Epithelial cell of esophagus (primary cell): ENCODE measurements at regions not wholly inside any gene's neighbourhood (a gene's known extent, or its start where the extent isn't known, plus 50 kb on each side); places are given as distances from the start of the nearest gene placed in this dataset.
"Not testable (repeated sequence)": the region's sequence is repeated elsewhere in the genome, so short reads cannot be mapped to it uniquely, and the experiment has no call there.

ENCODE experiments used
- DNase-seq: peaks from one replicate; pipeline ENCODE4 v3.0.0; 2010; ENCODE audit warnings: low read depth
- H3K4me3 ChIP-seq: 2 replicates; pipeline ENCODE4 v1.5.1; 2011; ENCODE audit warnings: mild to moderate bottlenecking, low read length, control low read depth
- TF ChIP-seq, protein P1 (sequence below): IDR thresholded peaks from 2 replicates; pipeline ENCODE4 v1.5.1; 2011; ENCODE audit warnings: low read depth, mild to moderate bottlenecking, low read length, control low read depth, inconsistent platforms; ENCODE audit not compliant: insufficient read depth; ENCODE audit errors: missing control alignments

DNA sequence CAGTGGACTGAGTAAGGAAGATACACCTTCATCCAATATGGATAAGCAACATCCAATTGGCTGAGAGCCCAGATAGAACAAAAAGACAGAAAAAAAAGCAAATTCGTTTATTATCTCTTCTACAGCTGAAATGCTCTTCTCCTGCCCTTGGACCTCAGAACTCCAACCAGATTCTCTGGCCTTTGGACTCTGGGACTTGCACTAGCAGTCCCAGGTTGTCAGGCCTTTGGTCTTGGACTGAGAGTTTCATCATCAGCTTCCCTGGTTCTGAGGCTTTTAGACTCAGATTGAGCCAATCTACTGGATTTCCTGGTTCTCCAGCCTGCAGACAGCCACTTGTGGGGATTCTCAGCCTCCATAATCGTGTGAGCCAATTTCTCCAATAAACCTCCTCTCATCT lies 926.8 kb downstream of the PLA2G4A start:
- TF ChIP-seq, protein P1, sequence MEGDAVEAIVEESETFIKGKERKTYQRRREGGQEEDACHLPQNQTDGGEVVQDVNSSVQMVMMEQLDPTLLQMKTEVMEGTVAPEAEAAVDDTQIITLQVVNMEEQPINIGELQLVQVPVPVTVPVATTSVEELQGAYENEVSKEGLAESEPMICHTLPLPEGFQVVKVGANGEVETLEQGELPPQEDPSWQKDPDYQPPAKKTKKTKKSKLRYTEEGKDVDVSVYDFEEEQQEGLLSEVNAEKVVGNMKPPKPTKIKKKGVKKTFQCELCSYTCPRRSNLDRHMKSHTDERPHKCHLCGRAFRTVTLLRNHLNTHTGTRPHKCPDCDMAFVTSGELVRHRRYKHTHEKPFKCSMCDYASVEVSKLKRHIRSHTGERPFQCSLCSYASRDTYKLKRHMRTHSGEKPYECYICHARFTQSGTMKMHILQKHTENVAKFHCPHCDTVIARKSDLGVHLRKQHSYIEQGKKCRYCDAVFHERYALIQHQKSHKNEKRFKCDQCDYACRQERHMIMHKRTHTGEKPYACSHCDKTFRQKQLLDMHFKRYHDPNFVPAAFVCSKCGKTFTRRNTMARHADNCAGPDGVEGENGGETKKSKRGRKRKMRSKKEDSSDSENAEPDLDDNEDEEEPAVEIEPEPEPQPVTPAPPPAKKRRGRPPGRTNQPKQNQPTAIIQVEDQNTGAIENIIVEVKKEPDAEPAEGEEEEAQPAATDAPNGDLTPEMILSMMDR = no peak
- DNase-seq = no peak

DNA sequence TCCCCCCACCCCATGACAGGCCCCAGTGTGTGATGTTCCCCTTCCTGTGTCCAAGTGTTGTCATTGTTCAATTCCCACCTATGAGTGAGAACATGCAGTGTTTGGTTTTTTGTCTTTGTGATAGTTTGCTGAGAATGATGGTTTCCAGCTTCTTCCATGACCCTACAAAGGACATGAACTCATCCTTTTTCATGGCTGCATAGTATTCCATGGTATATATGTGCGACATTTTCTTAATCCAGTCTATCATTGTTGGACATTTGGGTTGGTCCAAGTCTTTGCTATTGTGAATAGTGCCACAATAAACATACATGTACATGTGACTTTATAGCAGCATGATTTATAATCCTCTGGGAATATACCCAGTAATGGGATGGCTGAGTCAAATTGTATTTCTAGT lies 927.9 kb downstream of the PLA2G4A start:
- H3K4me3 ChIP-seq, DNase-seq: not testable (repeated sequence)

More for the DNA sequence above, 926.8 kb downstream of the PLA2G4A start:
- H3K4me3 ChIP-seq = no peak overlapping the region

DNA sequence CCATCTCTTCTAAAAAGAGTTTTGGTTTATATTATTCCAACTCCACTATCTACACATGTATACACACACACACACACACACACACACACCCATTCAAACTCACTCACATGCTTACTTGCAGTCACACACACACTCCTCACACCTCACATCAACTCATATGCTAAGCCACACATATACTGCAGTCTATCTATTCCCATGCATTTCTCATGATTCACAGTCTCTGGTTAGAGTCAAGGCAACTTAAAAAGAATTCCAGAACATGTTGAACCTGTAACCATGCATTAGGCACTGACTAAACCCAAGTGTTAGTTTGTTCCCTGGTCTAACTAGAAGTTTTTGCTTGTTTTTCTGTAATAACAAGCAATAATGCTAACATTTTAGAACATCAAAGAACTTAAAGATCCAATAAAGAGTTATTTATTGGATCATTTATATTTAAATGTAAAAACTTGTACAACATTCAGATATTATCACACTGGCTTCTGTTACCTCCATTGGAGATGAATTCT lies 931.1 kb downstream of the PLA2G4A start:
- peak; percentile 19 for DNase-seq
- TF ChIP-seq, protein P1 = no peak

DNA sequence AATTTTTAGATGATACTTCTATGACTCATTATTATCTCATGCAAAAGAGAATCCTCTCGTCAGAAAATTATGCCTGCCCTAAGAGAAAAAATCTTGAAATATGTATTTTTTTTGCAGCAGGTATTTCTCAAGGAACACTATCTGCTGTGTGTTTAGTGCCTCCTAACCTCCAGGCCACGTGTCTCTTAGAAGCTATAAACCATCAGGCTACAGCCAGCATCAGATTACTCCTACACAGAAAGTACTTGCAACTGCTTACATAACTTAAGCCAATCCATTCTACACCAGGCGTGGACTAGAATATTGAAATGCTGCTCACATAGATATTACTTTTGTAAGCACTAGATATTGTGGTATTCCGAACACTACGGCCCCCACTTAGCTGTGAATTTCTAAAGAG lies 933.4 kb downstream of the PLA2G4A start:
- no peak for DNase-seq
- H3K4me3 ChIP-seq = no peak overlapping the region
- TF ChIP-seq, protein P1 = no peak

More for the DNA sequence above, 931.1 kb downstream of the PLA2G4A start:
- H3K4me3 ChIP-seq = no peak overlapping the region

DNA sequence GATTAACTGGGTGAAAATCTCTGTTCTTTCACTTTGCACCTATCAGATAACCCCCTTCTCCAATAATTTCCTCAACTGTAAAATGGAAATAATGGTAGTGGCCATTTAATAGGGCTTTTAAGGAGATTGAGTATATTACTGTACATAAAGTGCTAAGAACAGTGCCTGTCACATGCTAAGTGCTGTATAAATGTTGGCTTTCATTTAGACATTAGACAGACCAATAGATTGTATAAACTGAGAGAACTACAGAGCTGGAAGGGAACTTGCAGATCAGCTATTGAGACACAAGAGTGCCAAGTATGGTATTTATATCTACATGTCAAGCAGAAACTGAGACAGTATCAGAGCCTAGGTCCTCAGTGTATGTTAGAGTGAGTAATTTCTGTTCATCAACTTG lies 934.7 kb downstream of the PLA2G4A start:
- TF ChIP-seq, protein P1 = no peak
- no peak for DNase-seq
- no peak overlapping the region for H3K4me3 ChIP-seq

DNA sequence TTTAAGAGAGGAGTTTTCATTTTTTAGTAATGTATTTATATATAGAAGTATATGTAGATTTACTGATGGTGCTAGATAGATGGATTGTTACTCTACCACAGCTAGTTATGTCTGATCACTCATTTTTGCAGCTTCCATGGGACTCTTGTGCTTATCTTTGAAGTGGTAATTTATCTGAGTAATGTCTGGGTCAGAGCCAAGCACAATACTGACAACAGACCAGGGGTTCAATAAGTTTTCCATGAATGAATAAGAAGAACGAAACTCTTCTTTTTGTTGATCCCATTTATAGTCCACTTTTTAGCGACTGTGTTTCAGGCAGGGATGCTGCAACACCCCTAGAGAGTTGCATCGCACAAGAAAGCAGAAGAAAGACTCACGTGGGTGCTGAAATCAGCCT lies 935.2 kb downstream of the PLA2G4A start:
- DNase-seq = no peak
- H3K4me3 ChIP-seq = no peak overlapping the region
- TF ChIP-seq, protein P1 = no peak

DNA sequence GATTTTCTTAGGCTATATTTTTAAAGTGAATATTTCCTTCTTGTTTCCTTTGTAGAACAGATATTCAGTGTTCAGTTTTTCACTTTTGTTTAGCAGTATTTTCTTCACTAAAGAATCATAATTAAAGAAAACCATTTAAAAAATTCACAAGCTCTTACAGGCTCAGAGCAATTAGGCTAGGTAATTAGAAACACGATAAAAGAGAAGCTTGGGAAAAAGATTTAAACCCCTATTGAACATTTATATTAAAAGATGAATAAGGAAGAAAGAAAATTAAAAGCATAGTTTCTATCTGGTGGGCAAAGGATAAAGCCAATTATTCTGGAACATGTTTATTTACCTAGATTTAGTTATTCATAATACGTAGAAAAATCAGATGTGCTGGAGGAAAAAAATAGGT lies 942.6 kb downstream of the PLA2G4A start:
- TF ChIP-seq, protein P1 = no peak
- no peak overlapping the region for H3K4me3 ChIP-seq
- DNase-seq = no peak
